ENCODE measurements at regions not wholly inside any gene's neighbourhood (a gene's known extent, or its start where the extent isn't known, plus 50 kb on each side); places are given as distances from the start of the nearest gene placed in this dataset.

- no peak for TF ChIP-seq POLR2AphosphoS5 (IDR thresholded peaks at IDR 0.05; ENCODE audit: borderline replicate concordance, low read depth, low read length)
- no peak for TF ChIP-seq EZH2 (IDR thresholded peaks at IDR 0.05)
These were observed 783.0 kb downstream of the TMEM121 start for GRCh38 chr14:106309423-106309822.

Data from SK-N-MC (cell line).